ENCODE measurements at regions not wholly inside any gene's neighbourhood (a gene's known extent, or its start where the extent isn't known, plus 50 kb on each side); places are given as distances from the start of the nearest gene placed in this dataset.
"Not testable (repeated sequence)": the region's sequence is repeated elsewhere in the genome, so short reads cannot be mapped to it uniquely, and the experiment has no call there.

GRCh38 chr5:93954421-93955069 lies 213.1 kb upstream of the POU5F2 start:
- Mint-ChIP-seq H3K4me3 (no peak overlapping the region), H3K27me3 (no peaks in the 10 kb centered on the region), H3K4me1 (no peaks in the 10 kb centered on the region), H3K36me3 (ENCODE audit: low read depth) (peaks cover 2% of the 10 kb centered on the region), H3K27ac (no peak overlapping the region)
- H3K9me3 ChIP-seq (ENCODE audit: control insufficient read depth, low read length, poor library complexity, severe bottlenecking), result no peaks in the 10 kb centered on the region
- DNase-seq (no peak), ATAC-seq (no peak)

- Mint-ChIP-seq H3K27ac (no peak overlapping the region), H3K36me3 (ENCODE audit: low read depth) (peaks cover 2% of the 10 kb centered on the region), H3K4me1 (no peaks in the 10 kb centered on the region), H3K4me3 (no peak overlapping the region), H3K27me3 (no peaks in the 10 kb centered on the region)
- ATAC-seq, result no peak
- DNase-seq, result no peak
- H3K9me3 ChIP-seq (ENCODE audit: control insufficient read depth, low read length, poor library complexity, severe bottlenecking), result no peaks in the 10 kb centered on the region
These were observed 212.0 kb upstream of the POU5F2 start for GRCh38 chr5:93953442-93953841.

GRCh38 chr5:93941897-93942296 lies 200.5 kb upstream of the POU5F2 start:
- ATAC-seq (no peak), DNase-seq (no peak)
- no peaks in the 10 kb centered on the region for H3K27me3 Mint-ChIP-seq
- no peaks in the 10 kb centered on the region for H3K9me3 ChIP-seq (ENCODE audit: control insufficient read depth, low read length, poor library complexity, severe bottlenecking)
- no peak overlapping the region for H3K4me3 Mint-ChIP-seq
- peaks cover 3% of the 10 kb centered on the region for H3K36me3 Mint-ChIP-seq (ENCODE audit: low read depth)
- H3K27ac Mint-ChIP-seq, result no peak overlapping the region
- peaks cover 12% of the 10 kb centered on the region for H3K4me1 Mint-ChIP-seq

- not testable (repeated sequence) for H3K27ac Mint-ChIP-seq; DNase-seq; H3K4me1 Mint-ChIP-seq; H3K27me3 Mint-ChIP-seq; H3K36me3 Mint-ChIP-seq (ENCODE audit: low read depth); ATAC-seq; H3K9me3 ChIP-seq (ENCODE audit: control insufficient read depth, low read length, poor library complexity, severe bottlenecking); H3K4me3 Mint-ChIP-seq
These were observed 191.9 kb upstream of the POU5F2 start for GRCh38 chr5:93933269-93933668.

GRCh38 chr5:93930098-93930497 lies 188.7 kb upstream of the POU5F2 start:
- H3K4me3 Mint-ChIP-seq, result no peak overlapping the region
- peaks cover 2% of the 10 kb centered on the region for H3K36me3 Mint-ChIP-seq (ENCODE audit: low read depth)
- H3K4me1 Mint-ChIP-seq, result peaks cover 2% of the 10 kb centered on the region
- no peak for DNase-seq
- no peak for ATAC-seq
- H3K9me3 ChIP-seq (ENCODE audit: control insufficient read depth, low read length, poor library complexity, severe bottlenecking), result no peaks in the 10 kb centered on the region
- H3K27me3 Mint-ChIP-seq, result no peaks in the 10 kb centered on the region
- H3K27ac Mint-ChIP-seq, result no peak overlapping the region

- ATAC-seq (no peak), DNase-seq (no peak)
- H3K27me3 Mint-ChIP-seq, result no peaks in the 10 kb centered on the region
- H3K4me3 Mint-ChIP-seq, result no peak overlapping the region
- H3K9me3 ChIP-seq (ENCODE audit: control insufficient read depth, low read length, poor library complexity, severe bottlenecking), result no peaks in the 10 kb centered on the region
- H3K27ac Mint-ChIP-seq, result no peak overlapping the region
- H3K4me1 Mint-ChIP-seq, result peaks cover 2% of the 10 kb centered on the region
- peaks cover 4% of the 10 kb centered on the region for H3K36me3 Mint-ChIP-seq (ENCODE audit: low read depth)
These were observed 187.7 kb upstream of the POU5F2 start for GRCh38 chr5:93929131-93929530.

GRCh38 chr5:93926831-93927620 lies 185.6 kb upstream of the POU5F2 start:
- Mint-ChIP-seq H3K4me3 (no peak overlapping the region), H3K4me1 (no peaks in the 10 kb centered on the region), H3K27me3 (no peaks in the 10 kb centered on the region), H3K36me3 (ENCODE audit: low read depth) (peaks cover 5% of the 10 kb centered on the region), H3K27ac (peak overlapping the region; percentile 21)
- ATAC-seq (no peak), DNase-seq (no peak)
- H3K9me3 ChIP-seq (ENCODE audit: control insufficient read depth, low read length, poor library complexity, severe bottlenecking), result no peaks in the 10 kb centered on the region

GRCh38 chr5:93925321-93925720 lies 183.9 kb upstream of the POU5F2 start:
- Mint-ChIP-seq H3K4me3 (no peak overlapping the region), H3K27me3 (no peaks in the 10 kb centered on the region), H3K4me1 (no peaks in the 10 kb centered on the region), H3K27ac (no peak overlapping the region), H3K36me3 (ENCODE audit: low read depth) (peaks cover 6% of the 10 kb centered on the region)
- ATAC-seq, result no peak
- no peaks in the 10 kb centered on the region for H3K9me3 ChIP-seq (ENCODE audit: control insufficient read depth, low read length, poor library complexity, severe bottlenecking)
- no peak for DNase-seq

GRCh38 chr5:93924628-93925027 lies 183.2 kb upstream of the POU5F2 start:
- H3K27me3 Mint-ChIP-seq, result no peaks in the 10 kb centered on the region
- no peaks in the 10 kb centered on the region for H3K4me1 Mint-ChIP-seq
- no peak overlapping the region for H3K4me3 Mint-ChIP-seq
- ATAC-seq (no peak), DNase-seq (no peak)
- no peaks in the 10 kb centered on the region for H3K9me3 ChIP-seq (ENCODE audit: control insufficient read depth, low read length, poor library complexity, severe bottlenecking)
- H3K27ac Mint-ChIP-seq, result no peak overlapping the region
- H3K36me3 Mint-ChIP-seq (ENCODE audit: low read depth), result peaks cover 6% of the 10 kb centered on the region

GRCh38 chr5:93922551-93922950 lies 181.2 kb upstream of the POU5F2 start:
- H3K9me3 ChIP-seq (ENCODE audit: control insufficient read depth, low read length, poor library complexity, severe bottlenecking), result no peaks in the 10 kb centered on the region
- no peak for ATAC-seq
- Mint-ChIP-seq H3K36me3 (ENCODE audit: low read depth) (peaks cover 6% of the 10 kb centered on the region), H3K27me3 (no peaks in the 10 kb centered on the region), H3K4me3 (no peak overlapping the region), H3K4me1 (peaks cover 3% of the 10 kb centered on the region), H3K27ac (no peak overlapping the region)
- no peak for DNase-seq

GRCh38 chr5:93921001-93921400 lies 179.6 kb upstream of the POU5F2 start:
- Mint-ChIP-seq H3K27me3 (no peaks in the 10 kb centered on the region), H3K27ac (no peak overlapping the region), H3K4me3 (no peak overlapping the region), H3K36me3 (ENCODE audit: low read depth) (peaks cover 6% of the 10 kb centered on the region), H3K4me1 (peaks cover 3% of the 10 kb centered on the region)
- H3K9me3 ChIP-seq (ENCODE audit: control insufficient read depth, low read length, poor library complexity, severe bottlenecking), result no peaks in the 10 kb centered on the region
- ATAC-seq, result no peak
- DNase-seq, result no peak

- ATAC-seq, result no peak
- Mint-ChIP-seq H3K27me3 (no peaks in the 10 kb centered on the region), H3K36me3 (ENCODE audit: low read depth) (no peaks in the 10 kb centered on the region), H3K4me1 (peaks cover 7% of the 10 kb centered on the region), H3K4me3 (no peak overlapping the region), H3K27ac (peak overlapping the region; percentile 21)
- DNase-seq, result no peak
- no peaks in the 10 kb centered on the region for H3K9me3 ChIP-seq (ENCODE audit: control insufficient read depth, low read length, poor library complexity, severe bottlenecking)
These were observed 175.5 kb upstream of the POU5F2 start for GRCh38 chr5:93916872-93917271.

- Mint-ChIP-seq H3K4me1 (peaks cover 10% of the 10 kb centered on the region), H3K27me3 (no peaks in the 10 kb centered on the region), H3K4me3 (no peak overlapping the region), H3K36me3 (ENCODE audit: low read depth) (no peaks in the 10 kb centered on the region), H3K27ac (no peak overlapping the region)
- H3K9me3 ChIP-seq (ENCODE audit: control insufficient read depth, low read length, poor library complexity, severe bottlenecking), result no peaks in the 10 kb centered on the region
- no peak for ATAC-seq
- no peak for DNase-seq
These were observed 173.7 kb upstream of the POU5F2 start for GRCh38 chr5:93915142-93915553.

GRCh38 chr5:93911609-93912008 lies 170.2 kb upstream of the POU5F2 start:
- H3K36me3 Mint-ChIP-seq (ENCODE audit: low read depth), result no peaks in the 10 kb centered on the region

More at GRCh38 chr5:93911609-93912008, 170.2 kb upstream of the POU5F2 start:
- DNase-seq, result no peak
- ATAC-seq, result no peak
- Mint-ChIP-seq H3K4me1 (peaks cover 7% of the 10 kb centered on the region), H3K27me3 (no peaks in the 10 kb centered on the region), H3K27ac (no peak overlapping the region), H3K4me3 (no peak overlapping the region)
- no peaks in the 10 kb centered on the region for H3K9me3 ChIP-seq (ENCODE audit: control insufficient read depth, low read length, poor library complexity, severe bottlenecking)

Data from T-helper 17 cell (primary cell).